HUES64 (cell line): ENCODE measurements at regions not wholly inside any gene's neighbourhood (a gene's known extent, or its start where the extent isn't known, plus 50 kb on each side); places are given as distances from the start of the nearest gene placed in this dataset.

Experiments
- H3K27ac ChIP-seq: 2 replicates; pipeline ENCODE4 v1.7.0; 2013; ENCODE audit warnings: low read depth, low read length, inconsistent platforms
- H3K27me3 ChIP-seq: 2 replicates; pipeline ENCODE4 v1.6.1; 2013; ENCODE audit warnings: mild to moderate bottlenecking, low read length; ENCODE audit not compliant: insufficient read depth
- H3K36me3 ChIP-seq: 2 replicates; pipeline ENCODE4 v1.6.1; 2013; ENCODE audit warnings: mild to moderate bottlenecking, low read length; ENCODE audit not compliant: insufficient read depth
- H3K4me1 ChIP-seq: 2 replicates; pipeline ENCODE4 v1.6.1; 2013; ENCODE audit warnings: mild to moderate bottlenecking, low read length, moderate library complexity; ENCODE audit not compliant: insufficient read depth
- H3K4me3 ChIP-seq: 2 replicates; pipeline ENCODE4 v1.5.1; 2013; ENCODE audit warnings: mild to moderate bottlenecking, low read length, moderate library complexity
- H3K9ac ChIP-seq: 2 replicates; pipeline ENCODE4 v1.6.1; 2013; ENCODE audit warnings: mild to moderate bottlenecking, low read depth, low read length
- H3K9me3 ChIP-seq: 2 replicates; pipeline ENCODE4 v1.6.1; 2013; ENCODE audit warnings: low read depth, low read length; ENCODE audit not compliant: insufficient read depth
- WGBS: fragments of 150-250, 120-280 bp; methylation state at CpG from one replicate; pipeline ENCODE4 v1.1.7; 2013; ENCODE audit warnings: missing lambda C conversion rate; 5-methylcytosine and 5-hydroxymethylcytosine counted together

DNA sequence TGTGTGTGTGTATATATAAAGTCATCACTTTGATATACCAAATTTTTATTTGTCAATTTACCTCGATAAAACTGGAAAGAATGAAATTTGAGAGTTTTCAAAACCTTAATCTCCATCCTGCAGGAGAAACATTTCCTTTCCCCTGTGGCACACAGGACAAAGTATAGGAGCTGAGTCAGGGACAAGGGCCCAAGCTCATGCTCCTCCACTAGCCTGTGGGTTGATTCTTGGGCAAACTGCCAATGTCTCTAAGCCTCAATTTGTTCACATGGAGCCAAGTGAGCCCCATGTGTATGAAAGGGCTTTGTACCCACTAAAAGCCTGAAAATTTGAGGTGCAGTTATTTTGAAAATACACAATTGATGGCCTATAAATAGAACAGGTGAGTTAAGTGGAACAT, 60.3 kb upstream of the IL6 start:
- Histone ChIP-seq H3K9me3 (no peaks in the 10 kb centered on the region), H3K36me3 (no peaks in the 10 kb centered on the region), H3K9ac (no peak overlapping the region), H3K27me3 (no peaks in the 10 kb centered on the region), H3K27ac (no peak overlapping the region), H3K4me1 (peaks cover 47% of the 10 kb centered on the region), H3K4me3 (no peak overlapping the region)
- WGBS, result 100% methylated on average over 1 of the region's 1 CpG

GRCh38 chr7:22665923-22666322, 61.1 kb upstream of the IL6 start:
- Histone ChIP-seq H3K4me1 (peaks cover 46% of the 10 kb centered on the region), H3K4me3 (no peak overlapping the region)
- 97% methylated on average over 7 of the region's 7 CpGs for WGBS

DNA sequence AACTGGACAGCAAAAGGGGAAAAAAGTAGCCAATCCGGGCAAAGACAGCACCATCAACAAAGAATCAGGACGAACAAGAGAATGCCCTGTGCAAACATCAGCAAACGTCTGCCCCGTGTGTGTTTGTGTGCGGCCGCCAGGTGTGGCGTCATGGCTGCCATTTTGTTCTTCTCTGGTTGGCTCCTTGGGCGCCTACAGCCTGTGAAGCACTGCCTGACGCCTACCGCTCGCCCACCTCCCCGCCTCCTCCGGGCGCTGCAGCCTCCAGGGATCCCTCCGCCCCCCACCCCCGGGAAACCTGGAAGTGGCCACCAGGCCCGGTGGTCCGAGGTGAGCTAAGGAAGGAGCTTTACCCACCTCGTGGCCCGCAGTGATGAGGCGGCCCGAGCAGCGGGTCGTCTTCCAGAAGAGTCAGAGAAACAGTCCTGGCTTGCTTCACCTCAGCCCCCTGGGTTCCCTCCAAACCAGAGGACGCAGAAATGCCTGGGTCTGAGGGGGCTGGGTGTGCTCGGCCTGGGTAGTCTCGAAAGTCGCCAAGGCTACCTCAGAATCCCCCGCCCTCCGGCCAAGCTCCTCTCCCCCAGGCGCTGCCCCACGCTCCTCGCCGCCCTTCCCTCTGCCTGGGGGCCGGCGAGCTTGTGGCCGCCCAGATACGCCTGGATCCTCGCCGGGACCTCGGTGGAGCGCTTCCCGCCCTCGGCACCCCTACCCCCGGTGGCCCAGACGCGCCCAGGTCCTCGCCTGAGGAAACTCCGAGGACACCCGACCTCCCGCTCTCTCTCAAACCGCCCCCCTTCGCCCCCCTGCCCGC, 61.8 kb upstream of the IL6 start:
- Histone ChIP-seq H3K4me1 (peaks cover 42% of the 10 kb centered on the region), H3K9ac (no peak overlapping the region), H3K4me3 (no peak overlapping the region), H3K27me3 (no peaks in the 10 kb centered on the region), H3K27ac (no peak overlapping the region), H3K36me3 (no peaks in the 10 kb centered on the region), H3K9me3 (no peaks in the 10 kb centered on the region)
- 96% methylated on average over 54 of the region's 54 CpGs for WGBS

More at GRCh38 chr7:22665923-22666322, 61.1 kb upstream of the IL6 start:
- Histone ChIP-seq H3K9me3 (no peaks in the 10 kb centered on the region), H3K27me3 (no peaks in the 10 kb centered on the region), H3K27ac (no peak overlapping the region), H3K36me3 (no peaks in the 10 kb centered on the region), H3K9ac (no peak overlapping the region)

- H3K4me1 ChIP-seq, result peaks cover 27% of the 10 kb centered on the region
- H3K36me3 ChIP-seq, result no peaks in the 10 kb centered on the region
- WGBS, result 95% methylated on average over 6 of the region's 6 CpGs
- no peak overlapping the region for H3K27ac ChIP-seq
- H3K4me3 ChIP-seq, result no peak overlapping the region
- H3K27me3 ChIP-seq, result no peaks in the 10 kb centered on the region
- no peak overlapping the region for H3K9ac ChIP-seq
- no peaks in the 10 kb centered on the region for H3K9me3 ChIP-seq
These were observed 63.3 kb upstream of the IL6 start for GRCh38 chr7:22663721-22664120.

GRCh38 chr7:22663357-22663718, 63.7 kb upstream of the IL6 start:
- H3K4me1 ChIP-seq, result peaks cover 23% of the 10 kb centered on the region
- H3K9ac ChIP-seq, result no peak overlapping the region
- H3K36me3 ChIP-seq, result no peaks in the 10 kb centered on the region
- H3K27me3 ChIP-seq, result no peaks in the 10 kb centered on the region
- H3K4me3 ChIP-seq, result no peak overlapping the region
- WGBS, result 88% methylated on average over 2 of the region's 2 CpGs
- H3K9me3 ChIP-seq, result no peaks in the 10 kb centered on the region
- no peak overlapping the region for H3K27ac ChIP-seq

DNA sequence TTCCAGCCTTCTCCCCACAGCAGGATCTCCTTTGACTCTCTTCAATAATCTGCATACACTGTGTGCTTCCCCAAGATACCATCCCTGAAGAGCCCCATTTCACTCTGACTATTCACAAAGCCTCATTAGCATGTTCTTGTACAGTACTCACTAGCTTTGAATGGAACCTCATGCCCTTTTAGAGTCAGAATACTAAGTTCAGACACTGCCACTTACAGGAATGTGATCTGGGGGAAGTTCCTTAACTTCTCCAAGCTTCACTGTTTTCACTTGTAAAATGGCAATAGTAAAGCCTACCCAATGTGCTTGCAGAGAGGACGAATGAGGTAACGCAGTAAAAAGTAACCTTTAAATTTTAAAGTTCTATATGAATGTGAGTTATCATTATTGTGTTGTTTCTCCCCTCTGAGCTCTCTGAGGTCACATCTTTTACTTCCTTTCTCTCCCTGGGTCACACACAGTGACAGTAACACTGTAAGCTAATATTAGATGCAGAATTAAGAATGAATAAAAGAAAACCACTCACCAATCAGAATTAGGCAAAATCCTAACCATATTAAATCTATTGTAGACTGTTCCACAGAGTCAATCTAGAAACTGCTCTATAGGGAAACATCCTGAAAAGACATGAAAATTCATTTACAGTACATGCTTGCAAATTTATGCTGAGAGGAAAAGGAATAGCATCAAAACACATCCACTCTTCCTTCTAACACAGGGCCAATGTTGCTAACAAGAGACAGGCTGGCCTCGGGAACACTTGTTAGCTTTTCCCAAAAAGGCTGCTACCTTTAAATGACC, 64.2 kb upstream of the IL6 start:
- H3K9ac ChIP-seq, result no peak overlapping the region
- H3K27ac ChIP-seq, result no peak overlapping the region
- no peaks in the 10 kb centered on the region for H3K27me3 ChIP-seq
- H3K4me1 ChIP-seq, result peaks cover 19% of the 10 kb centered on the region
- WGBS, result 93% methylated on average over 3 of the region's 3 CpGs
- no peaks in the 10 kb centered on the region for H3K36me3 ChIP-seq
- no peak overlapping the region for H3K4me3 ChIP-seq
- H3K9me3 ChIP-seq, result no peaks in the 10 kb centered on the region

GRCh38 chr7:22662036-22662435, 65.0 kb upstream of the IL6 start:
- H3K4me3 ChIP-seq, result no peak overlapping the region

GRCh38 chr7:22660732-22661131, 66.3 kb upstream of the IL6 start:
- H3K27ac ChIP-seq, result no peak overlapping the region
- 85% methylated on average over 3 of the region's 3 CpGs for WGBS
- peaks cover 12% of the 10 kb centered on the region; the same call in 1 of the 2 replicates for H3K4me1 ChIP-seq

More at GRCh38 chr7:22662036-22662435, 65.0 kb upstream of the IL6 start:
- no peaks in the 10 kb centered on the region for H3K9me3 ChIP-seq
- peaks cover 12% of the 10 kb centered on the region; the same call in 1 of the 2 replicates for H3K4me1 ChIP-seq
- H3K27ac ChIP-seq, result no peak overlapping the region
- no peaks in the 10 kb centered on the region for H3K36me3 ChIP-seq
- no peaks in the 10 kb centered on the region for H3K27me3 ChIP-seq
- H3K9ac ChIP-seq, result no peak overlapping the region

DNA sequence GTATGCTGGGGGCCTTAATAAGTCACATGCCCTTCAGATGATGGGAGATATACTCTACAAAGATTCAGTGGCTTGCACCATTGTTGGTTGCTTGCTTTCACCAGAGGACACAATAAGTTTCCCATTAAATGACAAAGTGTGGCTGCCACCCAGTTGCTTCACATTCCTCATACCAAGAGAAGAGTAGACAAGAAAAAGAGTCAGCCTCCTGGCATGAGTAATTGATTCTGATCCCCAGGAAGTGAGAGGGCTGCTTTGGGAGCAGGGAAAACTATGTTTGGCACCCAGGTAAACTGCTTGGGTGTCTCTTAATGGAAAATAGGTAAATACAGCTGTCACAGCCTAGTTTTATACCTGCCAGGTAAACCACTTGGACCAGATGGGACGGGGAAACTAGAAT, 66.7 kb upstream of the IL6 start:
- Histone ChIP-seq H3K27ac (no peak overlapping the region), H3K27me3 (no peaks in the 10 kb centered on the region), H3K9ac (no peak overlapping the region), H3K4me3 (no peak overlapping the region), H3K4me1 (peaks cover 12% of the 10 kb centered on the region; the same call in 1 of the 2 replicates), H3K36me3 (no peaks in the 10 kb centered on the region), H3K9me3 (no peaks in the 10 kb centered on the region)
- 85% methylated on average over 1 of the region's 1 CpG for WGBS

More at GRCh38 chr7:22660732-22661131, 66.3 kb upstream of the IL6 start:
- Histone ChIP-seq H3K9ac (no peak overlapping the region), H3K4me3 (no peak overlapping the region), H3K27me3 (no peaks in the 10 kb centered on the region), H3K9me3 (no peaks in the 10 kb centered on the region), H3K36me3 (no peaks in the 10 kb centered on the region)

DNA sequence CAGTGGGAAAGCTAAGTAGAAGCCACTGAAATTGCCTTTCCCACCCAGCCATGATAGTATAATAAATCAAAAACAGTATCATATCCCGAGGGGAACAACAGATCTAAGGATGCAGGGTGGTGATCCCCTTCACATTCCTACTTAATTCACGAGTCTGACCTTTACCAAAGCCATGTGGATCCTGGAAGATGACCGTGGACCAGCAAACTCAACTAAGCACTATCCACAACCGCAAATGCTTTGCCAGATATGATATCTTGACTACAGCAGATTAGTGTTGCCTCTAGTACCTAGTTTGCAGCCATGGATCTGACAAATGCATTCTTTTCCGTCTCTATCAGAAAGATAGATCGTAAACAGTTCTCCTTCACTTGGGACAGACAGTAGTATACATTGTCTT, 67.3 kb upstream of the IL6 start:
- peaks cover 12% of the 10 kb centered on the region; the same call in 1 of the 2 replicates for H3K4me1 ChIP-seq
- 92% methylated on average over 6 of the region's 6 CpGs for WGBS

DNA sequence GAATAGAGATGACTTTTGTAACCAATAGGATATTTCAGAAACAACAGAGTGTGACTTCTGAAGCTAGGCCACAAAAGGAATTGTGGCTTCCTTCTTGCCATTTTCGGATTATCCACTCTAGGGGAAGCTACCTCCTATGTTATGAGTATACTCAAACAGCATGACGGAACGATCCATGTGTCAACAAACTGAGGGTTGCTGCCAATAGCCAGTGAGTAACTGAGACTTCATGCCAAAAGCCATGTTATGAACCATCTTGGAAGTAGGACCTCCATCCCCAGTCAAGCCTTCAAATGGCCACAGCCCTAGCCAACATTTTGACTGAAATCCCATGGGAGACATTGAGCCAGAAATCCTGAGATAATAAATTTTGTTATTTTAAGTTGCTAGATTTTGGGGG, 69.0 kb upstream of the IL6 start:
- H3K9me3 ChIP-seq, result no peaks in the 10 kb centered on the region

More for the DNA sequence above, 67.3 kb upstream of the IL6 start:
- Histone ChIP-seq H3K36me3 (no peaks in the 10 kb centered on the region), H3K27me3 (no peaks in the 10 kb centered on the region), H3K9me3 (no peaks in the 10 kb centered on the region), H3K27ac (no peak overlapping the region), H3K4me3 (no peak overlapping the region), H3K9ac (no peak overlapping the region)

More for the DNA sequence above, 69.0 kb upstream of the IL6 start:
- Histone ChIP-seq H3K36me3 (no peaks in the 10 kb centered on the region), H3K27ac (no peak overlapping the region), H3K27me3 (no peaks in the 10 kb centered on the region), H3K4me1 (peaks cover 13% of the 10 kb centered on the region), H3K9ac (no peak overlapping the region), H3K4me3 (no peak overlapping the region)
- 92% methylated on average over 3 of the region's 3 CpGs for WGBS
